NCI-H345 treated with DMSO at 0.1 percent for 48 hours (cell line): ENCODE measurements at regions not wholly inside any gene's neighbourhood (a gene's known extent, or its start where the extent isn't known, plus 50 kb on each side); places are given as distances from the start of the nearest gene placed in this dataset.
"Not testable (repeated sequence)": the region's sequence is repeated elsewhere in the genome, so short reads cannot be mapped to it uniquely, and the experiment has no call there.

Experiments
- DNase-seq: peaks from one replicate; lab custom pipeline; 2025; ENCODE audit not compliant: unreplicated experiment; lab: John Stamatoyannopoulos, UW

- no peak for DNase-seq
Observed at GRCh38 chr13:26896986-26897668, 136.5 kb upstream of the GPR12 start.

- DNase-seq: no peak
Observed at GRCh38 chr13:26895808-26896466, 135.4 kb upstream of the GPR12 start.

- DNase-seq: no peak
Observed at GRCh38 chr13:26895081-26895807, 134.7 kb upstream of the GPR12 start.

- DNase-seq: no peak
Observed at GRCh38 chr13:26888632-26889031, 128.0 kb upstream of the GPR12 start.

- no peak for DNase-seq
Observed at GRCh38 chr13:26887594-26887993, 127.0 kb upstream of the GPR12 start.

GRCh38 chr13:26883613-26884257 is 123.1 kb upstream of the GPR12 start:
- no peak for DNase-seq

GRCh38 chr13:26882731-26883130 is 122.1 kb upstream of the GPR12 start:
- DNase-seq: no peak

GRCh38 chr13:26881154-26881553 is 120.6 kb upstream of the GPR12 start:
- peak; percentile 21 for DNase-seq

- DNase-seq: no peak
Observed at GRCh38 chr13:26880735-26881134, 120.1 kb upstream of the GPR12 start.

- DNase-seq: no peak
Observed at GRCh38 chr13:26878438-26878837, 117.9 kb upstream of the GPR12 start.

- DNase-seq: no peak
Observed at GRCh38 chr13:26873386-26873698, 112.8 kb upstream of the GPR12 start.

GRCh38 chr13:26872525-26873385 is 112.2 kb upstream of the GPR12 start:
- DNase-seq: peak; percentile 16

- no peak for DNase-seq
Observed at GRCh38 chr13:26867451-26868091, 107.0 kb upstream of the GPR12 start.

- no peak for DNase-seq
Observed at GRCh38 chr13:26864576-26864975, 104.0 kb upstream of the GPR12 start.

- DNase-seq: peak; percentile 92
Observed at GRCh38 chr13:26861941-26862340, 101.4 kb upstream of the GPR12 start.

GRCh38 chr13:26855921-26856320 is 95.3 kb upstream of the GPR12 start:
- DNase-seq: no peak

- no peak for DNase-seq
Observed at GRCh38 chr13:26855071-26855470, 94.5 kb upstream of the GPR12 start.

GRCh38 chr13:26853323-26853722 is 92.7 kb upstream of the GPR12 start:
- no peak for DNase-seq

GRCh38 chr13:26847281-26847680 is 86.7 kb upstream of the GPR12 start:
- DNase-seq: no peak

GRCh38 chr13:26845063-26845462 is 84.5 kb upstream of the GPR12 start:
- DNase-seq: not testable (repeated sequence)
